K562 (cell line): ENCODE measurements at regions not wholly inside any gene's neighbourhood (a gene's known extent, or its start where the extent isn't known, plus 50 kb on each side); places are given as distances from the start of the nearest gene placed in this dataset.

ENCODE experiments used
- CBFA2T2 ChIP-seq: fragments of 450-650 bp; conservative IDR thresholded peaks from 2 replicates; pipeline ENCODE4 v1.6.1; 2017; ENCODE audit warnings: mild to moderate bottlenecking
- CHCHD3 ChIP-seq: fragments of 250-450 bp; sonication (Bioruptor Pico); IDR thresholded peaks from 2 replicates; pipeline ENCODE4 v2.1.2; 2022; ENCODE audit warnings: mild to moderate bottlenecking
- ERF ChIP-seq: fragments of 450-650 bp; formaldehyde crosslinking; IDR thresholded peaks from 2 replicates; pipeline ENCODE4 v1.4.0; 2020; ENCODE audit warnings: mild to moderate bottlenecking, mixed read lengths
- ETV6 ChIP-seq, 3 experiments: fragments of 150-350 bp in 1 of 3; sonication (generic) in 1 of 3; formaldehyde crosslinking in 1 of 3; IDR thresholded peaks; 2 replicates each; pipeline versions ENCODE4 v1.6.1 to v1.8.0; 2014 to 2022; ENCODE audit warnings: borderline replicate concordance in 2 of 3, low read depth in 2 of 3, antibody characterized with exemption in 1 of 3, low read length in 1 of 3, mild to moderate bottlenecking in 1 of 3, missing genetic modification reagents in 1 of 3
- GATAD2B ChIP-seq: fragments of 450-650 bp; IDR thresholded peaks from 2 replicates; pipeline ENCODE4 v1.6.1; 2017; ENCODE audit warnings: mild to moderate bottlenecking, borderline replicate concordance
- HIVEP1 ChIP-seq: fragments of 250-450 bp; sonication (Bioruptor Pico); IDR thresholded peaks from 2 replicates; pipeline ENCODE4 v1.4.0; 2020; ENCODE audit warnings: mild to moderate bottlenecking
- JUN ChIP-seq, 2 experiments: sonication (generic) in 1 of 2; formaldehyde crosslinking in 1 of 2; IDR thresholded peaks; 2 replicates each; pipeline versions ENCODE4 v1.6.1 to v1.8.0; 2012 to 2022; ENCODE audit warnings: borderline replicate concordance in 2 of 2, mild to moderate bottlenecking in 2 of 2, improper control_type of control experiment in 1 of 2, low read depth in 1 of 2, low read length in 1 of 2, missing genetic modification reagents in 1 of 2
- PHF8 ChIP-seq: fragments of 200-600 bp; sonication (generic); IDR thresholded peaks from 2 replicates; pipeline ENCODE4 v1.6.1; 2012; ENCODE audit warnings: mixed run types, mild to moderate bottlenecking, inconsistent platforms, low read length, moderate library complexity, borderline replicate concordance
- SPI1 ChIP-seq: IDR thresholded peaks from 2 replicates; pipeline ENCODE4 v1.6.1; 2011; ENCODE audit warnings: low read depth, low read length, control low read depth, borderline replicate concordance
- TAF1 ChIP-seq: IDR thresholded peaks from 2 replicates; pipeline ENCODE4 v1.6.1; 2011; ENCODE audit warnings: mild to moderate bottlenecking, low read length, moderate library complexity; ENCODE audit not compliant: insufficient read depth, control insufficient read depth, severe bottlenecking; ENCODE audit errors: extremely low read depth
- USF1 ChIP-seq: sonication (generic); formaldehyde crosslinking; IDR thresholded peaks from 2 replicates; pipeline ENCODE4 v1.9.0; 2022; ENCODE audit warnings: mild to moderate bottlenecking, missing genetic modification reagents
- ZNF121 ChIP-seq: sonication (generic); formaldehyde crosslinking; conservative IDR thresholded peaks from 2 replicates; pipeline ENCODE4 v1.8.0; 2022; ENCODE audit warnings: missing genetic modification reagents
- ZNF639 ChIP-seq, 2 experiments: fragments of 200-800 bp in 1 of 2; sonication (Bioruptor generic) in 1 of 2; sonication (generic) in 1 of 2; formaldehyde crosslinking in 1 of 2; IDR thresholded peaks in 1 of 2; conservative IDR thresholded peaks in 1 of 2; 2 replicates each; pipeline versions ENCODE4 v1.5.0 to v1.6.1; 2016 to 2020; ENCODE audit warnings: missing compliant biosample characterization in 1 of 2, missing genetic modification characterization in 1 of 2, missing genetic modification reagents in 1 of 2

- TF ChIP-seq ZNF121 (CRISPR knock-in tag) = no peak
- no peak for TF ChIP-seq CBFA2T2
- no peak for TF ChIP-seq USF1 (CRISPR knock-in tag)
- no peak for TF ChIP-seq ERF (CRISPR knock-in tag)
- TF ChIP-seq PHF8 = no peak
- TF ChIP-seq JUN (IDR thresholded peaks at IDR 0.05; ENCODE audit: borderline replicate concordance, low read depth, low read length) = no peak
- no peak for TF ChIP-seq JUN (CRISPR knock-in tag; IDR thresholded peaks at IDR 0.05; ENCODE audit: borderline replicate concordance)
- no peak for TF ChIP-seq TAF1
- no peak for TF ChIP-seq ETV6 (IDR thresholded peaks at IDR 0.05; ENCODE audit: borderline replicate concordance in 1 of 2, low read depth in 2 of 2, low read length in 1 of 2)
- no peak for TF ChIP-seq ETV6 (CRISPR knock-in tag; IDR thresholded peaks at IDR 0.05; ENCODE audit: borderline replicate concordance)
- TF ChIP-seq GATAD2B = no peak
- no peak for TF ChIP-seq ZNF639 (CRISPR knock-in tag; conservative IDR thresholded peaks at IDR 0.05 in 1 of 2, IDR thresholded peaks at IDR 0.05 in 1 of 2)
- no peak for TF ChIP-seq CHCHD3 (CRISPR knock-in tag)
- TF ChIP-seq HIVEP1 (CRISPR knock-in tag) = no peak
- no peak for TF ChIP-seq SPI1
These were observed 1047.3 kb upstream of the SEMA6A start for GRCh38 chr5:117621921-117622320.
